ENCODE measurements at regions not wholly inside any gene's neighbourhood (a gene's known extent, or its start where the extent isn't known, plus 50 kb on each side); places are given as distances from the start of the nearest gene placed in this dataset.

GRCh38 chr4:64192731-64193412 is 216.4 kb downstream of the TECRL start:
- FAIRE-seq: no peak
- TF ChIP-seq CTCF (IDR thresholded peaks at IDR 0.05; ENCODE audit: borderline replicate concordance, extremely low read depth, insufficient read depth): no peak
- Histone ChIP-seq H3K4me3 (ENCODE audit: low read length in 3 of 3) (no peak overlapping the region), H3K9ac (ENCODE audit: low read length in 3 of 3) (no peak overlapping the region), H3K27me3 (ENCODE audit: control insufficient read depth, insufficient read depth, low read length) (no peaks in the 10 kb centered on the region), H3K36me3 (ENCODE audit: control insufficient read depth in 2 of 3, insufficient read depth in 3 of 3, low read length in 3 of 3) (no peaks in the 10 kb centered on the region), H3K27ac (ENCODE audit: low read depth in 2 of 2, low read length in 2 of 2) (no peak overlapping the region), H3K4me1 (ENCODE audit: control insufficient read depth in 2 of 3, insufficient read depth in 2 of 3, low read depth in 1 of 3, low read length in 3 of 3) (no peaks in the 10 kb centered on the region), H3K9me3 (ENCODE audit: control insufficient read depth in 2 of 3, insufficient read depth in 1 of 3, low read length in 3 of 3) (no peaks in the 10 kb centered on the region)
- intact Hi-C loops (cut with DNase I): no loop called here
- no peak for DNase-seq

- no peak overlapping the region for H3K4me3 ChIP-seq (ENCODE audit: low read length in 3 of 3)
Measured at GRCh38 chr4:64174247-64174882, 234.9 kb downstream of the TECRL start.

GRCh38 chr4:64166365-64166764 is 242.9 kb downstream of the TECRL start:
- Histone ChIP-seq H3K27ac (ENCODE audit: low read depth in 2 of 2, low read length in 2 of 2) (no peak overlapping the region), H3K9me3 (ENCODE audit: control insufficient read depth in 2 of 3, insufficient read depth in 1 of 3, low read length in 3 of 3) (no peaks in the 10 kb centered on the region), H3K4me3 (ENCODE audit: low read length in 3 of 3) (no peak overlapping the region), H3K27me3 (ENCODE audit: control insufficient read depth, insufficient read depth, low read length) (no peaks in the 10 kb centered on the region), H3K36me3 (ENCODE audit: control insufficient read depth in 2 of 3, insufficient read depth in 3 of 3, low read length in 3 of 3) (no peaks in the 10 kb centered on the region), H3K4me1 (ENCODE audit: control insufficient read depth in 2 of 3, insufficient read depth in 2 of 3, low read depth in 1 of 3, low read length in 3 of 3) (no peaks in the 10 kb centered on the region), H3K9ac (ENCODE audit: low read length in 3 of 3) (no peak overlapping the region)
- DNase-seq (no peak), FAIRE-seq (no peak)
- intact Hi-C loops (cut with DNase I): no loop called here
- no peak for TF ChIP-seq CTCF (IDR thresholded peaks at IDR 0.05; ENCODE audit: borderline replicate concordance, extremely low read depth, insufficient read depth)

More at GRCh38 chr4:64174247-64174882, 234.9 kb downstream of the TECRL start:
- TF ChIP-seq CTCF (IDR thresholded peaks at IDR 0.05; ENCODE audit: borderline replicate concordance, extremely low read depth, insufficient read depth): no peak
- no peak overlapping the region for H3K27ac ChIP-seq (ENCODE audit: low read depth in 2 of 2, low read length in 2 of 2)
- intact Hi-C loops (cut with DNase I): no loop called here
- H3K27me3 ChIP-seq (ENCODE audit: control insufficient read depth, insufficient read depth, low read length): no peaks in the 10 kb centered on the region
- H3K9me3 ChIP-seq (ENCODE audit: control insufficient read depth in 2 of 3, insufficient read depth in 1 of 3, low read length in 3 of 3): no peaks in the 10 kb centered on the region
- FAIRE-seq: no peak
- no peaks in the 10 kb centered on the region for H3K36me3 ChIP-seq (ENCODE audit: control insufficient read depth in 2 of 3, insufficient read depth in 3 of 3, low read length in 3 of 3)
- H3K9ac ChIP-seq (ENCODE audit: low read length in 3 of 3): no peak overlapping the region
- no peaks in the 10 kb centered on the region for H3K4me1 ChIP-seq (ENCODE audit: control insufficient read depth in 2 of 3, insufficient read depth in 2 of 3, low read depth in 1 of 3, low read length in 3 of 3)
- no peak for DNase-seq
